DMS 273 (cell line): ENCODE measurements at regions not wholly inside any gene's neighbourhood (a gene's known extent, or its start where the extent isn't known, plus 50 kb on each side); places are given as distances from the start of the nearest gene placed in this dataset.

ENCODE experiments used
- DNase-seq: peaks from one replicate; lab custom pipeline; 2025; ENCODE audit not compliant: unreplicated experiment; lab: John Stamatoyannopoulos, UW

DNA sequence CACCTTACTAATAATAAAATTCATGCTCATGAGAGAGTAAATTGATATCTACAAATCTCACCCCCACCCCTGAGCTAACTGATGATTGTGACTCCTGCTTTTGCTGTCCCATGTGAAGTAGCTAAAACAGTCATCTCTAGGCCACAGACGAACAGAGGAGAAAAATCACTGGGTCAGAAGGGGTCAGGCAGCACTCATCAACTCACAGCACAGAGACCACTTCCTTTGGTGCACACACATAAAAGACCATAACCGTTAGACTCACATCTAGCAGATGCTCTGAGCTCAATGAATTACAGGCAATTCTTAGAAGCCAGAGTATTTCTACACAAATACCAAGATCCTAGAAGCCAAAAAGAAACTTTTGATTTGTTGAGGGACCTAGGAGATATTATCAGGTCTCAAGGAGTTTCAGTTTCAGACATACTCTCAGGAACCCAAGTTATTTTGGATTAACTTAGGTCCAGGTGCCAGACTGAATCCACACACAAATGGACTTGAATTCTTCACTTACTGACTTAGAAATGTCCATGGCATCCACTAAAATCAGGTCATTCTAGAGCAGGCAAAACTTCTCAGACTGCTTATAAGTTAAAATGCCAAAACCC lies 65.0 kb upstream of the TES start:
- no peak for DNase-seq

DNA sequence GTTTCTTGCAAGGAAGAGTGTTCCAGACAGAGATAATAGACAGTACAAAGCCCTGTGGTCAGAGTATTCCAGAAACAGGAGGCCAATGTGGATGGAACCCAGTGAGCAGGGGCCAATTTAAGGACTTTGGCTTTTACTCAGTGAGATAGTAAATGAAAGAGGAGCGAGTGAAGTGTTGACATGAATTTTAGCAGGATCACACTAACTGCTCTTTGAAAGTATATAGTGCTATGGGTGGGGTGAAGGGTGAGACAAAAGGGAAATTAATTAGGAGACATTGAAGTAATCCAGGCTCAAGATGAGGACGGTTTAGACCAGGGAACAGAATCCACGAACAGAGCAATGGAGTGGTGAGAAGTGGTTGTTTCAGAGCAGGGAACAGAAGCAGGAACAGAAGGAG lies 62.2 kb upstream of the TES start:
- DNase-seq: no peak

DNA sequence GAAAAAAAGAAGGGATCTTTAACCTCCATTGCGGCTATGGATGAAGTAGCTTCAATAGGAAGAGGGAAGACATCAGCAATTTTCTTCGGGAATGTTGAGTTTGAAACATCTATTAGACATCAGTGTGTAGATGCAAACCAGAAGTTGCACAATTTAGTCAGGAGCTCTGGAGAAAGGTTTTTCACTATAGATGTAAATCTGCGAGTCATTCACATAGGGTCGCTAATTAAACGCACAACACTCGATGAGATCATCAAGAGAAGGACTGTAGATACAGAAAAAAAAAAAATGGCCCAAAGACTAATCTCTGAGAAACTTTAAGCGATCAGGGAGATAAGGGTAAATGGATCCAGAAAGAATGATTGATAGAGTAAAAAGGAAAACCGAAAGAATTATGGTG lies 61.7 kb upstream of the TES start:
- no peak for DNase-seq

DNA sequence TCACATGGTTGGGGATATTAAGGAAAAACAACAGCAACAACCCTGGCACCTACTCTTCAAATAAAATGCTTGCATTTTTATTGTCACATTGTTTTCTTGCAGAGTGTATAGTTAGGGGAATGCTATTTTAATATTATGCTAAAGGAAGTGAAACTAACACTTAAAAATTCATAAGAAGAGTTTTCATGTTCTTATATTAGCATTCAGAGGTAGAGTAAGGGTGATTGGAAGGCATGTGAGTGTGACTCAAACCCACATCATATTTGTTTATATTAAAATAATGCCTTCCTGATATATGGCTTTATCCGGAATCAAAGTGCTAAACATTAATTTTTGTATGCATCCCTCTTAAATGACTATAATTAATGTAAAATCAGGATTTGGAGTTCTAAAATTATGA lies 59.8 kb upstream of the TES start:
- DNase-seq: no peak

DNA sequence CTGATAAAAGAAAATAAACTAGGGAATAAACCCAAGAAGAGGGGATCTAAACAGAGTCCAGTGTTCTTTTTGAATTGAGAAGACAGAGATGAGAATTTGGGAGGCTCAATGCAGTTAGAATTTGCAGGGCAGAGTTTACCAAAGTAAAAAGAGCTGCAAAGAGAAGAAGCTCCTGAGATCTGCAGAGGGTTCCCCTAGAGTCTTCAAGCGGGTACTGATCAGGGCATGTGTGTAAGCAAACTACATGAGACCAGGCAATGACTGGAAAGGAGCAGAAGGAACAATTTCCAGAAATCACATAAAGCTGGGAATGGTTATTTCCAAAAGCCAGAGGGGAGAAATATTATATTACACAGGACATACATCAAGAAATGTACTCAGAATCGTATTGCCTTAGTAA lies 58.1 kb upstream of the TES start:
- no peak for DNase-seq

DNA sequence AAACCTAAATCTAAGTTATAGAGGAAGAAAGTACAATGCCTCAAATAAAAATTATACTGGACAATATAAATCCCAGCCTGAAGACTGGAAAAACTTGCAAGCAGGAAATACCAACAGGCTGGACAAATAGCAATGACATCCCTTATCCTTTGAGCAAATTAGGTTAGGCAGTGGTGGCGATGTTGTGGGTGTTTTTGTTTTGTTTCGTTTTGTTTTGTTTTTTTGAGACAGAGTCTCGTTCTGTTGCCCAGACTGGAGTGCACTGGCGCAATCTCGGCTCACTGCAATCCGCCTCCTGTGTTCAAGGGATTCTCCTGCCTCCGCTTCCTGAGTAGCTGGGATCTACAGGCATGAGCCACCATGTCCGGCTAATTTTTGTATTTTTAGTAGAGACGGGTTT lies 57.3 kb upstream of the TES start:
- no peak for DNase-seq

DNA sequence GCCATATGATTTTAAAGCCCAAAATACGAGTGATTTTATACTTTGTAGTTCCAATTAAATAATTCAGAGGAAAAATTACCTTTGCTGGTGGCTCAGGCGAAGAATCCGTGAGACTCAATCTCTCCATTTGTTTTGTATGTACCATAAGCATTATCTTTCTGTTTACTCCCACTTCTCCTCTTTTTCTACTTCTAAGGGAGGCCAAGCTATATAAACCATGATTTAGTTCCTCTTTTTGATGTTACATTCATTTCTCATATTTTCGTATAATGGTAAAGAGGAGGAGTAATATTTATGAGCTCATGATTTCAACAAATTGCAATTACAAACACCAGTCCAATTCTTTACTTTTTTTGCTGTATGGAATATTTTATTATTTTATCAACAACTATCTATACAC lies 50.6 kb upstream of the TES start:
- no peak for DNase-seq
